A204.1 (cell line): ENCODE measurements at regions not wholly inside any gene's neighbourhood (a gene's known extent, or its start where the extent isn't known, plus 50 kb on each side); places are given as distances from the start of the nearest gene placed in this dataset.

Experiments
- FAIRE-seq: peaks from 2 replicates; lab custom pipeline; 2012; peaks lifted over from hg19 to GRCh38; lab: Jason Lieb, UNC

DNA sequence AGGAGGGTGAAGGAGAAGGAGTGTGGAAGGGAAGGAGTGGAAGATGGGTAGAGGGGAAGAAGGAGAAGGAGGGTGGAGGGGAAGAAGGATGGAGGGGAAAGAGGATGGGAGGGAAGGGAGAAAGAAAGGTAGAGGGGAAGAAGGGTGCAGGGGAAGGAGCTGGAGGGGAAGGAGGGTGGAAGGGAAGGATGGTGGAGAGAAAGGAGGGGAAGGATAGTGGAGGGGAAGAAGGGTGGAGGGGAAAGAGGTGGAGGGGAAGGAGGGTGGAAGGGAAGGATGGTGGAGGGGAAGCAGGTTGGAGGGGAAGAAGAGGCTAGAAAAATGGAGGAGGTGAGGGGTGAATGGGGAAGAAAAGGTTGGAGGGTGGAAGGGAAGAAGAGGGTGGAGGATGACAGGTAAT, 927.9 kb downstream of the UQCRFS1 start:
- FAIRE-seq = no peak

DNA sequence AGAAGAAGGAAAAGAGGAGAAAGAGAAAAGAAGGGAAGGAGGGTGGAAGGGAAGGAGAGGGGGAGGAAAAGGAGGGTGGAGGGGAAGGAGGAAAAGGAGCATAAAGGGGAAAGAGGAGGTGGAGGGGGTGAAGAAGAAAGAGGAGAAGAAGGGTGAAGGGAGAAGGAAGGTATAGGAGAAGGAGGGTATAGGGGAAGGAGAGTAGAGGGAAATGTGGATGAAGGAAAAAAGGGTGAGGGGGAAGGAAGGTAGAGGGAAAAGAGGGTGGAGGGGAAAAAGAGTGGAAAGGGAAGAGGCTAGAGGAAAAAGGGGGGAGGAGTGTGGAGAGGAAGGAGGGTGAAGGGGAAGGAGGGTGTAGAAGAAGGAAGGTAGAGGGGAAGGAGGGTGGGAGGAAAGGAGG, 928.6 kb downstream of the UQCRFS1 start:
- FAIRE-seq = no peak

DNA sequence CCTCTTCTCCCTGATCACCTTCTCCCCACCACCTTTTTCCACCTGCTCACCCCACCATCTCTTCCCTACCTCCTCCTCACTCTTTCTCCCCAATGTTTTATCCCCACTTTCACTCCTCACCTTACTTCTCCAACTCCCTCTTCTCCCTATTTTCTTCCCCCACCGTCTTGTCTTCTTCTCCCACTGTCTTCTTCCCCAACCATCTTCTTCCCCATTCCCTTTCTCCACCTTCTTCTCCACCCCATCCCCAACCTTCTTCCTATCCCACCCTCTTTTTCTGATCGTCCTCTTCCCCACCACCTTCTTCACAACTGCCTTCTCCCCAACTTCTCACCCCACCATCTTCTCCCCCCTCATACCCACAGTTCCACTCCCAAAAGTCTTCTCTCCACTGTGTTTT, 929.4 kb downstream of the UQCRFS1 start:
- FAIRE-seq = no peak

DNA sequence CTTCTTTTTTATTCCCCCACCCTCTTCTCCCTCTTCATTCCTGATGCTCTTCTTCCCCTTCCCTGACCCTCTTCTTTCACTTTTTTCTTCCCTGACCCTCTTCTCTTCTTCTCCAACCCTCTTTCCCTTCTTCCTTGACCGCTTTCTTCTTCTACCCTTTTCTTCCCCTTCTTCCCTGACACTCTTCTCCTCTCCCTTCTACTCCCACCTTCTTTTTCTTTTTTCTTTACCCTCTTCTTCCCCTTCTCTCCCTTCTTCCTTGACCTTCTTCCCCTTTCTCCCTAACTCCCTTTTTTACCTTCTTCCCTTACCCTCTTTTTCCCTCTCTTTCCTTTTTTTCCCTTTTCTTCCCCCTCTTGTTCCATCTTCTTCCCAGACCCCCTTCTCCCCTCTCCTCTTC, 931.3 kb downstream of the UQCRFS1 start:
- FAIRE-seq = no peak

DNA sequence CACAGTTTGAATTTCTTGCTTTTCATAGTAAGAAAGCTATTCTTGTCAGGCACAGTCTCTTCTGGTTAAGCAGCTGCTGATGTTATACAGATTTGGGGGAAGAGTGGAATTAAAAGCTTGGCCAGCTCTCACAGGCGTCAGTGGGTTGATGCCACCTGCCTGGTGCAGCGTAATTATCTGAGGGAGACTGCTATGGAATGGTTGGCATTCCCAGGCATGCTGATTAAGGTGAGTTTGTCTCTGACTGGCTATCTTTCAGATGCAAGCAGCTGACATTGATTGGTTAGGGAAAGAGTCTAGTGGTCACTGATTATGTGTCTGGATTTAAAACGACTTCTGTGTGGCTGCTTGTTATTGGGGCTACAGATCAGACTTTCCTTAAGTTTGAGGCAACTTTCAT, 948.4 kb downstream of the UQCRFS1 start:
- no peak for FAIRE-seq

DNA sequence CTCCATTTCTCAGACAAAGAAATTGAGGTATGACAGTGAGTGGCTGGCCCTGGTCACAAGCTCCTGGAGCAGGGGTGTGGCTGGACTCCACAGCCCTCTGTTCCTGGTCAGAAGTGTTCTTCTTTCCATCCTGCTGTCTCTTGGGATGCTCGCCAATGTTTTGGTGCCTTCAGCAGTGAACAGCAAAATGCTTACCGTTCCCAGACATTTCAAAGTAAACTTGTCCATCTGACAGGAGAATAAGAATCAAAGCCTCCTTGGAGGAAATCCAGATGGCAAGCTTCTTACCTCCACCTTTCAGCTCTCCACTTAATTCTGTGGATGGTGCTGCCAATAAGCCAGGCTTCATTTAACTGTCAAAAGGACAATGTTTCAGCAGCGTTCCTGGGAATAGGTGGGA, 954.1 kb downstream of the UQCRFS1 start:
- no peak for FAIRE-seq

DNA sequence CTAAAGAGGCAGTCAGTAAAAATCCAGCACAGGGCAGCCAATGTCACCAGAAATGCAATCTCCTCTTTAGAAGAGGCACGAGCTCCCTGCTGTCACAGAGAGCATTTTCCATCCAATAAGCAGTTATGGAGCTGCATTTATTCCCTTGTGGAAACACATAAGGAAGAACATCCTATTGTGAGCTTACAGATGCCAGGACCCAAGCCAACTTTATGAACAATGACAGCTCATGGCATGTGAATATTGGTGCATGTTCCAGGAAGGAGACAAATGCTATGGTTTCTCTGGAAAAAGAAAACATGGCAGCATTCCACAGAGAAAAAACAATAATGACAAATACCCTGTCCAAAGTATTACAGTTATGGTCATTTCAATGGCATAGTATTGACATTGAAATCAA, 955.6 kb downstream of the UQCRFS1 start:
- no peak for FAIRE-seq

DNA sequence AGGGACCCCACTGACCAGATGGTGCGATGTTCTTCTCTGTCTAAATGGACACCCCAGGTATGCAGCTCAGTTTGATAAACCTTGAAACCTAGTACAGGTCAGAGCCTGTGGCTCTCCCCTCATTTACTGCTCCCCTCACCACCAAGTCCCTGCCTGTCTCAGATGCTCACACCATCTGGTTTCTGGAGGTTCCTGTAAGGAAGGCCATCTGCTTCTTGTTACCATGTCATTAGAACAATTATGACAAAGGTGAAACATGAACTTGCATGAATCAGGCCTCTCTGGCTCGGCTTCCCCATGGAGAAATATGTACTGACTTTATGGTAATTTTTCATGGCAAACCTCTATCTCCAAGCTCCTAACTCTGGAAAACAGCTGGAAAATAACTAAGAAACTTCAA, 965.7 kb downstream of the UQCRFS1 start:
- FAIRE-seq = no peak

DNA sequence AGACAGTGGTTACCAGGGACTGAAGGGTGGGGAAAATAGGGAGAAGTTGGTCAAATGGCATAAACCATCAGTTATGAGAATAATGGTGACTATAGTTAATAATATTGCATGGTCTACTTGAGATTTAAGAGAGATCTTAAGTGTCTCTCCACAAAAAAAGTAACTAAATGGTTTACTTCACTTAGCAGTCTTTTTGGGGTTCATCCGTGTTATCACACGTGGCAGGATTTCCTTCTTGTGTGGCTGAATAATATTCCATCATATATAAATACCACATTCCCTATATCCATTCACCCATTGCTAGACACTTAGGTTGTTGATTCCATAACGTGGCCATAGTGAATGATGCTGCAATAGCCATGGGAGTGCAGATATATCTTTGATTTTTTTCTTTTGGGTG, 967.0 kb downstream of the UQCRFS1 start:
- FAIRE-seq = no peak

DNA sequence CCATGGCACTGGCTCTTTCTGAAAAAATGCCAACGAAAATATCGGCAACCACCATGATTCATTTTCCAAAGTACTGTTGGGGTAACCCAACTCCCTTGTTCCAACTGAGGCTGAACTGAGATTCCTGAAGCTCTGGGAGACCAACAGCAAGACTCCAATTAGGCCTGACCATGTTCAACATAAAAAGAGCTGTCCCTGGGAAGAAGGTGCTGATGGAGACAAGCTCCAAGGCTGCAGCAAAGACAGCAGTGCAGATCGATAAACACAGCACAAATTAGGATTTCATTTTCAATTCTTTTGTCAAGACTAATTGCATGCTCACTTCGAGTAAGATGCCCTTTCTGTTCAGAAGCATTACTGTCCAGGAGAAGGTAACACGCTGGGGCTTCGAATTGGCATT, 968.0 kb downstream of the UQCRFS1 start:
- FAIRE-seq = no peak

DNA sequence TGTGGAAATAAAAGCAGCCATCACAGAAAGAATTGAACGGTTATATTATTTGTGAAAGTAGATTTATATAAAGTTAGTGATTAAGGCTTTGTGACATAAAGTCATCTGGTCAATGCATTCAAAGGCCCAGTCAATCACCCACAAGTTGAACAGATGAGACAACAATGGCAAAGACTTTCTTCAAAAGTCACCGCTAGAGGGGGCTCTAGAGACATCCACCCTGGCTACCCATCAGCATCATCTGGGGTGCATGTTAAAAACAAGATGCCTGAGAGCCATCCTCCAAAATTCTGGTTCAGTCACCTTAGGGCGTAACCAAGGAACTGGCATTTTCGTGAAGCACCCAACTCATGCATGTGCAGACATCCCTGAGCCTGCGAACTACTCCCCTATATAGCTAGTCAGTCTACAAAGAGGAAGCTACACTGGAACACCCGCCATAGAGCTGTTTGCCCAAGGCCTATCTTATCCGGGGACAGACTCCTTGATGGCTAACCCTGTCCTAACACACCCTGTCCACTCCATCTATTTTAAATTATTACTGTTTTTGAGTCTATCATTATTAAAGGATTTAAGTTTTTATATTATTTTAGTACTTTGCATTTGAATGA, 970.5 kb downstream of the UQCRFS1 start:
- FAIRE-seq = no peak

DNA sequence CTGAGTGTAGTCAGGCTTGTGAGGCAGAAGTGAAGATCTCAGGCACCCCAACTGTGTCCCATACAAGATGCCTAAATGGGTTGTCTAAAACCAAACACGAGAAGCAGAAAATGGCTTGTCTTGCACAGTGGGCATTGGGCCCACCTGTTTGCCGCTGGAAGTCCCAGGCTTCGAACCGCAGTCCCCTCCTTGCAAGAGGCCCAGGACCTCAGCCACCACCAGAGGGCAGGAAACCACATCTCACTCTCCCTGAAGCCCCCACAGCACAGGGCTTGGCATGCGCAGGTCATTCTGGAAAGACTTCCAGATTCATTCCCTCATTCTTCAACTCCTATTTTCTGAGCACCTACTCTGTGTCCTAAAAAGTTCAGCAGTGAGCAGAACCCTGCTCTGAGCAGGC, 973.7 kb downstream of the UQCRFS1 start:
- FAIRE-seq = no peak

DNA sequence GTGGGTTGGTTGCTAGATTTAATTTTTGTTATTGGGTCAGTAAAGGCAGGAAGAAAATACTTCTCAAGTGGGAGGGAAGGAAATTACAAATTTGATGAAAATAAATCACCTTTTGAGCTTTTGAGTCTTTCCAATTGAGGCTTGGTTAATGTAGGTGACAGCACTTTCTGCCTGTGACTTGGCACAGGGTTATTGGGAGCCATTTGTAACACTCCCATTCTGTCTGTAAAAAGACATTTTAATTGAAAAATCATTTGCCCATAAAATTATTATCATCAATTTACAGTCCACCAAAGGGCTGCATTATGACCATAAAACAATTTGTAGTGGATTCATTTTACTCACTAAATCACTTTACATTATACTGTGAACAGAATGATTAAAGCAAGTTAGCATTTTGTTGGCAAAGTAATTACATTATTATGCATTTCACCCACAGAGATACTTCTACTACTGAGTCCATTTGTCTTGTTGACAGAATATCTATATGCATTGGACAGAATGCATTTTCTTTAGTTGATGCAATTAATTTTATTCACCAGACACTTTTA, 974.6 kb downstream of the UQCRFS1 start:
- no peak for FAIRE-seq

DNA sequence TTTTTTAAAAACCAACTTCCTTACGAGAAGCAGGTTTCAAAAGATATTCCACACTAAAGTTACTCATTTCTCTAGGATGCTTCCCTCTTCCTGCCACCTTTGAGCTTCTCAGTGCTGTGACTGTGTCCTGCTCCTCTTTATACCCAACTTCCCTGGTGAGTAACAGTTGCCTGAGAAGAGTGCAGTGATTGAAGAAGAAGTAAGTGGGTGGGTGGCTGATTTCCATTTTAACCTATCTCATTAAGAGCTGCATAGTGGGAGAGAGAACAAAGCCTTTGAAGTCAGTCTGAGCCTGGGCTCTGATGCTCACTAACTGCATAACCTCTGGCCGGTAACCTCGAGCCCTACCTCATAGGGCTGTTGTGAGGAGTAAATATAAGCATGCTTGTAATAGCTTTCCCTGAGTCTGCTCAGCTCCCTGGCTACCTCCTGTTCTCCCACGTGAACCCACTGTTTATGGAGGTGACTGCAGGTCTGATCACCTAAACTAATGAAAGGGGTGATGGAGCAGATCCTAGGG, 977.3 kb downstream of the UQCRFS1 start:
- FAIRE-seq = no peak

DNA sequence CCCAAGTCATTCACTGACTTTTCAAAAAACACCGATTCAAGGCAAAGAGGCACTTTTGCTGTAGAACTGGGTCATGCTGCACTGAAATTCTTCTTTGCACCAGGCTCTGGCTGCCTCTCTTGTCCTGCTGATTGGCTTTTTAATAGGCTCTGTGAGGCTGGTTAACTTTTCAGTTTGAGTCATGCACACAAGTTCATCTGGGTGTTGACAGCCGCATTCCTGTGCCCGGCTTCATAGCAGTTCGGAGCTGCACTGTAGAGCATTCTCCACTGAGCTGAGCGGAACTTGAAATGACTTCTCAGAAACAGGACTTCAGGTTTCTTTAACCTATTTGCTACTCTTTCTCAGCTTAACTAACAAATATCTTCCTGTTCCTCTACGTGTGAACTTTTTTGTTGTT, 978.3 kb downstream of the UQCRFS1 start:
- no peak for FAIRE-seq

DNA sequence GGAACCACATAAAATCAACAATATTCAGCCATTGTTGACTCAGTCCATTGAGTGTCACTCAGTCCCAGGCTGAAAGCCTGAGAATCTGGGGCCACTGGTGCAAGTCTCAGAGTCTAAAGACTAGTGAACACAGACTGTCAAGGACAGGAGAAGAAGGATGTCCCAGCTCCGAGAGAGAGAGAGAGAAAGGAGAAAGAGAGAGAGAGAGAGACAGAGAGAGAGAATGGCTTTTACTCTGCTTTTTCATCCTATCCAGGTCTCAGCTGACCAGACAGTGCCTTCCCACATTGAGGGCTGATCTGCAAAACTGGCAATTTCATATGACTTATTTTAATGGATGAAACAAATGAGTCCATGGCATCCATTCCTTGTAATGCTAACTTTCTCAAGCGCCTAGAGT, 984.1 kb downstream of the UQCRFS1 start:
- FAIRE-seq = no peak

DNA sequence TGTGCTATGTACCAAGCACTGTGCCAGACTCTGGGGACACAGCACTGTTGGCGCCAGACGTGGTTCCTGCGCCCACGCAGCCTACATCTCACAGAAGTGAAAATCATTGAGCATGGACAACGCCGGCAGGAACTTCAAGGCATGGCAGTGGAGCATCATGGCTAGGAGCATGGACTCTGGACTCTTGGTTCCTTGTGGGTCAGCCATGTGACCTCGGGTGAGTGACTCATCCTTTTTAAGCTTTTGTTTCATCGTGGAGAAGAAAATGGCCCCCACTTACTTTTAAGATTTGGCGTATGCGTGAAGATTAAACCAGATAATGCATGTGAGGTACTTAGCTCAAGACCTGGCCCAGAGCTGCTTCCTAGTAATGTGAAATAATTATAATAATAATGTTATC, 988.5 kb downstream of the UQCRFS1 start:
- no peak for FAIRE-seq

DNA sequence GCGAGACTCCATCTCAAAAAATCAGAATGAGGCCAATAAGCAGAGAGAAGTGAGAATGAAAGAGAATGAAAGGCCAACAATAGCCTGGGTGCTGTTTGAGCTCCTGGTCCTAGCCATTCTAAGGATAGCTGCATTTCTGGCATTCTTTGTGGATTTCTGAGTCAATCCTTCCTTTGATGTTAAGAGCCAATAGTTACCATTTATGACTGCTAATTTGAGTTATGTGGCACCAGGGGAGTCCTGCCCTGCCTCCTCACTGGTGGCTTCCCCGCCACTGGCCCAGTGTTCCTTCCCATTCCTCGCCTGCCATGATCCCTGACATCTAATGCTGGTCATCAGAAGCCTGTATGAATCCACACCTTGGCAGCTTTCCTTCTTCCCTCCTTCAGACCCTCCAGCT, 991.2 kb downstream of the UQCRFS1 start:
- FAIRE-seq = no peak

DNA sequence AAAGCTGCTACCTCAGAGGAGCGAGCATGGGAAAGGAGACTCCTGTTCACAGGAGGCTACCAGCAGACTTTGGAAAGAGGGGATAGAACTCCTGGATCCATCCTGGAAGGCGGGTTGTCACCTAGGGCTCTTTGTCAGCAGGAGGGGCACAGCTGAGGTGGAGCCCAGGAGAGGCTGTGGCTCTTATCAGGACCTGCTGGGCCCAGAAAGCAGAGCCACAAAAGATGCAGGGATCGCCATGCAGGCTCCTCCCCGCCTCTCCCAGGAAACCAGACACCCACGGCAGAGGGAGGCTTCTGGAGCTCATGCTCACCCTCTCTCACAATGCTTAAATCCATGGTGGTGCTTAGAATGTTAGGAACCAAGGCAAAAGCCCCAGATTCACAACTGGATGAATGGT, 994.2 kb downstream of the UQCRFS1 start:
- FAIRE-seq = no peak

DNA sequence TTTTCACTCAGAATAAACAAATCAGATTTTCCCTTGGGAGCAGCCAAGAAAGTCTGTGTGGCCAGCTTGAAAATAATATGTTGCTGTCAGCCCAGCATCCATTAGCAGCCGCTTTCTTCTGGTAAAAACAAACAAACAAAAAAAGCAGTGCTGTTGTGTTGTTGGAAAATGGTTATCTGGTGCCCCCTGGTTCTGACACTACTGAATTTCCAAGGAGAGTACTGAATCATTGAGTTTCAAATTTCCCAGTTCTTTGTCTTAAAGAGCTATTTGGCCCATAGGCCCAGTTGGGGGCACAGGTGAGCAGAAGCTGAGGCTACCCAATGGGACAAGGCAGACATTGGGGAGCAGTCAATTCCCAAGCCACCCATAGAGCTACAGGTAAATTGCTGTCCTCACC, 995.9 kb downstream of the UQCRFS1 start:
- no peak for FAIRE-seq

DNA sequence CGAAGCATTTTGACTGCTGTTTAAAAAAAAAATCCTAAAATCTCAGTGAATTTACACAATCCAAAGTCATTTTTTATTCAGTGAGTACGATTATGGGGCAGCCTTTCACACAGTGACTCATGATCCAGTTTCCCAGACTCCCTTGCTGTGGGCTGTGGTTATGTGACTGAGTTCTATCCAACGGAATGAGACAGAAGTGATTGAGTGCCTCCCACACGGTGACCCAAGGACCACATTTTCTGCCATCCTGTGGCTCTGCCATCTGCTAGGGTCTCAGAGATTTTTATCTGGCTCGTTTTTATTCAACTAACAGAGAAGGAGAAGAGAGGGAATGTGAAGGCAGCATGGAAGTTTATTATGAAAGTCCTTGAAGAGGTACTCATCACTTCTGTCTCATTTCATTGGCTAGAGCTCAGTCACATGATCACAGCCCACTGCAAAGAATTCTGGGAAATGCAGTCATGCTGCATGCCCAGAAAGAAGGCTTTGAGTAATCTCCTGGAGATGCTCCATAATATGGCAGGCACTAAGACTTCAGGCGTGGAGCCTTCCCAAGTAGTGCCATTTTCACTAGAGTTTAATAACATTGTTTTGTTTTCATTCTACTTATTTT, 999.4 kb downstream of the UQCRFS1 start:
- FAIRE-seq = no peak

DNA sequence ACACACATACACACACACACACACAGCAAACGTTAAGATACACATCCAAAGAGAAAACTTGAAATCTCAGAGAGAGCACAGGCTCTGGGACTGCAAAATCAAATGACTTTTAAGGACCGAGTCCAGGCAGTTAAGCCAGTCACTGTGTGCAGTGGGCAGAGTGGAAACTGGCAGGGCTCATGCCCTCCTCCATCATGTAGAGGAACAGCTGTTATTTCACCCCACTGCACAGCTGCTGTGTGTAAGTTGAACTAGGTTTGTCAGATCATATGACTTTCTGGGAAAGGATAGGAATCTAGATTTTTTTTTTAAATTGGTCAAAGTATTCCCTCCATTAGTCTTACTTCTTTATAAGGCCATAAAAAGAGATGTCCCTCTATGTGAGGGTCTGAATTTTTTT, 1002.1 kb downstream of the UQCRFS1 start:
- no peak for FAIRE-seq

DNA sequence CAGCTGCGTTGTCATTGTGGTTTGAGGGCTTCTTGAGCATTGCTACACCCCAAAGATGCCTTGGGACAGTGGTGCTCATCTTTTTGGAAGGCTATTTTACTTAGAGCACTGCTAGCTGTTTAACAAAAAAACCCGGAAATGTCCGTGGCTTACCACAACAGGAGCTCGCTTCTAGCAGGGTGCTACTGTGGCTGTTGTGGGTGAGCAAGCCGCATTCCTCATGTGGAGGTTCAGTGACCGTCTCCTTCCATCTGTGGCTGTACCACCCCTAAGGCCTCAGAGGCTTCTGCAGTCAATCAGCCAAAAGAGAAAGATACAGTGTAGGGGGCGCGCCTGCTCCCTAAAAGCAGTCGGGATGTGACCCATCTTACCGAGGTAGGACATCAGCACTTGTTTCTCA, 1004.2 kb downstream of the UQCRFS1 start:
- FAIRE-seq = no peak

DNA sequence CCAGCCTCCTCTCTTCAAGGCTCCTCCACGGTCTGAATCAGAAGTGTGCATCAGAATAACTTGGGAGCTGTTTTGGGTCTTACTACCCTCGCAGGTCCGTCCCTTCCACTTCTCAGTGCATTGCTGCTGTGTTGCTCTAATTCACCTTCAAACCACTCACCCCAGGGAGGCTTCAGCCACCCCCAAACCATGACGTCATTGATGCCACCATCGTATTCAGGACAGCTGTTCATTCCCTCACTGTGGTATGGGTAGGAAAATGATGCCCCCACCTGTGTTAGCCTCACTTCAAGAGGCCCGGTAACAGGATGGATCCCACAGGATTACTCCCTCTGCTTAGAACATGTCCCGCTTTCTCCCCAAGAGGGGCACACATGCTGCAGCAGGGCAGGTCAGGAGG, 1005.7 kb downstream of the UQCRFS1 start:
- no peak for FAIRE-seq
